ENCODE measurements at regions not wholly inside any gene's neighbourhood (a gene's known extent, or its start where the extent isn't known, plus 50 kb on each side); places are given as distances from the start of the nearest gene placed in this dataset.

DNA sequence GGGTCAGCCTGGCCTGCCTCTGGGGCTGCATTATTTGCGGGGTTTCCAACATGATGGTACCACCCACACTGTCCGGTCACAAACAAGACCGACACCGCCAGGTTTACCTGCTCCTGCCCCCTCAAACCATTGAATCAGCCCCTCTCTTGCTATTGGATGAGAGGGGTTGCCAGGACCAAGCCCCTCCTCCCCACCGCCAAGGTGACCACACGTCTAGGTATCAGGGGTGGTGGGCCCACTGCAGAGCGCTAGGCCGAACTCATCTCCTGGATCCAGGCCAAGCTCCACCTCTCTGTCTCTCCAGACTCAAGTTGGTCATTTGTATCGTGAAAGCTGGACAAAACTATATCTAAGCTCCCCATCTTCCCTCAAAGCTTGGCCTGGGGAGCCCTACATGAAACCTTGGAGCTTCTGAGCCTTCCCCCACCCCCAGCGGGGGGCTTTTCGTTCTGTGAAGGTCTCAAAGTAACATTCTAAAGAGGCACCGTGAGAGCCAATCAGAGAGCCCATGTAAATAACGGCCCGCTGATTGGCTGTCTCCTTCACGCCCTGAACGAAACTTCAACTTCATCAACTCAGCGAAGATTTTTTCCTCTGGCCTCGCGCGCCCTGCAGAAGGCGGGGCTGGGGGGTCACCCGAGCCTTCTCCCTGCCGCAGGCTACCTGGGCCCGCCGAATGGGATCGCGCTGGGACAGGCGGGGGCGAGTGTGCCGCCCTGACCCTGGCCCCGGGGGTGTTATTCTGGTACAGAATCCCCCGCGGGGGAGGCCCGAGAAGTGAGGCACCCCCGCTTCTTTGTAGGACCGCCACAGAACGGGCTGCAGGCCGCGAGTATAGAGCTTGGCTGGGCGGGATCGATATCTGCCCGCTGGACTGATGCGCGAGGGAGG lies 49.6 kb upstream of the PSD2 start:
- peaks cover 55% of the 10 kb centered on the region for H3K4me1 ChIP-seq (ENCODE audit: insufficient read depth, low read length, severe bottlenecking)
- no peaks in the 10 kb centered on the region for H3K79me2 ChIP-seq (ENCODE audit: insufficient read depth, low read length)
- no peaks in the 10 kb centered on the region for H4K20me1 ChIP-seq (ENCODE audit: insufficient read depth, low read length)
- H3K9ac ChIP-seq (ENCODE audit: low read length) = peak overlapping the region; percentile 67
- H3K4me3 ChIP-seq (ENCODE audit: low read depth, low read length, poor library complexity, severe bottlenecking) = peak overlapping the region; percentile 54
- no peaks in the 10 kb centered on the region for H3F3A ChIP-seq (ENCODE audit: insufficient read depth, low read length)
- no peaks in the 10 kb centered on the region for H3K36me3 ChIP-seq (ENCODE audit: insufficient read depth, low read length)
- no peak for TF ChIP-seq EZH2 (IDR thresholded peaks at IDR 0.05; ENCODE audit: borderline replicate concordance, low read length)
- no peak for TF ChIP-seq CTCF (IDR thresholded peaks at IDR 0.05; ENCODE audit: low read length)
- H3K27me3 ChIP-seq (ENCODE audit: insufficient read depth, low read length) = no peaks in the 10 kb centered on the region
- H3K4me2 ChIP-seq (ENCODE audit: low read length) = peak overlapping the region; percentile 80
- peak overlapping the region; percentile 85 for H3K27ac ChIP-seq (ENCODE audit: low read depth, low read length, poor library complexity, severe bottlenecking)
- H3K9me2 ChIP-seq (ENCODE audit: low read depth, low read length) = no peaks in the 10 kb centered on the region
- H2AFZ ChIP-seq (ENCODE audit: low read length) = no peak overlapping the region
- H3K9me3 ChIP-seq (ENCODE audit: low read length) = no peaks in the 10 kb centered on the region

Measured in OCI-LY1 (cell line).